ENCODE measurements at regions not wholly inside any gene's neighbourhood (a gene's known extent, or its start where the extent isn't known, plus 50 kb on each side); places are given as distances from the start of the nearest gene placed in this dataset.

GRCh38 chr5:71771191-71771590, 52.1 kb downstream of the CARTPT start:
- no peaks in the 10 kb centered on the region for H3K36me3 ChIP-seq (ENCODE audit: control insufficient read depth, insufficient read depth, low read length)
- no peaks in the 10 kb centered on the region for H3K27me3 ChIP-seq (ENCODE audit: control insufficient read depth, insufficient read depth, low read length)
- TF ChIP-seq CTCF (IDR thresholded peaks at IDR 0.05; ENCODE audit: insufficient read depth, low read length, poor library complexity, severe bottlenecking) = no peak
- DNase-seq (ENCODE audit: low read depth) = no peak
- no peak overlapping the region for H3K4me3 ChIP-seq (ENCODE audit: low read depth, low read length)

GRCh38 chr5:71778678-71779276, 59.7 kb downstream of the CARTPT start:
- peak; percentile 65 for TF ChIP-seq CTCF (IDR thresholded peaks at IDR 0.05; ENCODE audit: insufficient read depth, low read length, poor library complexity, severe bottlenecking)
- no peak for DNase-seq (ENCODE audit: low read depth)
- no peaks in the 10 kb centered on the region for H3K27me3 ChIP-seq (ENCODE audit: control insufficient read depth, insufficient read depth, low read length)

GRCh38 chr5:71780597-71780996, 61.5 kb downstream of the CARTPT start:
- DNase-seq (ENCODE audit: low read depth) = no peak
- Histone ChIP-seq H3K36me3 (ENCODE audit: control insufficient read depth, insufficient read depth, low read length) (no peaks in the 10 kb centered on the region), H3K27me3 (ENCODE audit: control insufficient read depth, insufficient read depth, low read length) (no peaks in the 10 kb centered on the region), H3K4me3 (ENCODE audit: low read depth, low read length) (no peak overlapping the region)
- no peak for TF ChIP-seq CTCF (IDR thresholded peaks at IDR 0.05; ENCODE audit: insufficient read depth, low read length, poor library complexity, severe bottlenecking)

More at GRCh38 chr5:71778678-71779276, 59.7 kb downstream of the CARTPT start:
- no peaks in the 10 kb centered on the region for H3K36me3 ChIP-seq (ENCODE audit: control insufficient read depth, insufficient read depth, low read length)
- H3K4me3 ChIP-seq (ENCODE audit: low read depth, low read length) = no peak overlapping the region

- no peak for DNase-seq (ENCODE audit: low read depth)
- TF ChIP-seq CTCF (IDR thresholded peaks at IDR 0.05; ENCODE audit: insufficient read depth, low read length, poor library complexity, severe bottlenecking) = no peak
- Histone ChIP-seq H3K27me3 (ENCODE audit: control insufficient read depth, insufficient read depth, low read length) (no peaks in the 10 kb centered on the region), H3K4me3 (ENCODE audit: low read depth, low read length) (no peak overlapping the region), H3K36me3 (ENCODE audit: control insufficient read depth, insufficient read depth, low read length) (no peaks in the 10 kb centered on the region)
Measured at GRCh38 chr5:71782393-71782770, 63.3 kb downstream of the CARTPT start.

GRCh38 chr5:71782771-71783770, 64.0 kb downstream of the CARTPT start:
- DNase-seq (ENCODE audit: low read depth) = peak; percentile 12

More at GRCh38 chr5:71782771-71783770, 64.0 kb downstream of the CARTPT start:
- Histone ChIP-seq H3K27me3 (ENCODE audit: control insufficient read depth, insufficient read depth, low read length) (no peaks in the 10 kb centered on the region), H3K36me3 (ENCODE audit: control insufficient read depth, insufficient read depth, low read length) (no peaks in the 10 kb centered on the region), H3K4me3 (ENCODE audit: low read depth, low read length) (no peak overlapping the region)
- peak; percentile 86 for TF ChIP-seq CTCF (IDR thresholded peaks at IDR 0.05; ENCODE audit: insufficient read depth, low read length, poor library complexity, severe bottlenecking)
